AG09309 (cell line): ENCODE measurements at regions not wholly inside any gene's neighbourhood (a gene's known extent, or its start where the extent isn't known, plus 50 kb on each side); places are given as distances from the start of the nearest gene placed in this dataset.

Experiments used
- DNase-seq: peaks from one replicate; pipeline ENCODE4 v3.0.0-alpha.2; 2010; ENCODE audit warnings: low read depth
- H3K4me3 ChIP-seq: 2 replicates; pipeline ENCODE4 v1.5.1; 2011; ENCODE audit warnings: mild to moderate bottlenecking, low read depth, low read length, moderate library complexity; ENCODE audit not compliant: control insufficient read depth
- CTCF ChIP-seq: IDR thresholded peaks from 2 replicates; pipeline ENCODE4 v1.5.1; 2011; ENCODE audit warnings: mild to moderate bottlenecking, low read depth, low read length, inconsistent platforms; ENCODE audit not compliant: insufficient read depth, control insufficient read depth; ENCODE audit errors: missing control alignments

GRCh38 chr12:111189792-111190191 lies 179.1 kb downstream of the PHETA1 start:
- no peak for DNase-seq
- no peak overlapping the region for H3K4me3 ChIP-seq
- TF ChIP-seq CTCF, result no peak

GRCh38 chr12:111188436-111188835 lies 180.5 kb downstream of the PHETA1 start:
- no peak for TF ChIP-seq CTCF
- H3K4me3 ChIP-seq, result no peak overlapping the region
- DNase-seq, result no peak

- no peak for TF ChIP-seq CTCF
- DNase-seq, result no peak
- H3K4me3 ChIP-seq, result no peak overlapping the region
These were observed 182.5 kb downstream of the PHETA1 start for GRCh38 chr12:111186347-111186746.

- no peak for TF ChIP-seq CTCF
- H3K4me3 ChIP-seq, result no peak overlapping the region
- no peak for DNase-seq
These were observed 183.0 kb downstream of the PHETA1 start for GRCh38 chr12:111185889-111186227.

- TF ChIP-seq CTCF, result no peak
- DNase-seq, result no peak
- no peak overlapping the region for H3K4me3 ChIP-seq
These were observed 183.5 kb downstream of the PHETA1 start for GRCh38 chr12:111185206-111185888.

- DNase-seq, result no peak
- TF ChIP-seq CTCF, result no peak
- no peak overlapping the region for H3K4me3 ChIP-seq
These were observed 184.7 kb downstream of the PHETA1 start for GRCh38 chr12:111184161-111184560.

- no peak overlapping the region for H3K4me3 ChIP-seq
- no peak for TF ChIP-seq CTCF
- no peak for DNase-seq
These were observed 185.8 kb downstream of the PHETA1 start for GRCh38 chr12:111183094-111183493.
